T-helper 1 cell treated with Interleukin-12 subunit alpha and Interleukin-12 subunit beta and Interleukin-4 antibody, amounts not matched to agents 30 μg/mL and 1 μg/mL, for 36 hours (primary cell): ENCODE measurements at regions not wholly inside any gene's neighbourhood (a gene's known extent, or its start where the extent isn't known, plus 50 kb on each side); places are given as distances from the start of the nearest gene placed in this dataset.
"Not testable (repeated sequence)": the region's sequence is repeated elsewhere in the genome, so short reads cannot be mapped to it uniquely, and the experiment has no call there.

ENCODE experiments used
- H3K27ac Mint-ChIP-seq: one replicate; pipeline ENCODE4 v1.8.0; 2021; ENCODE audit warnings: mild to moderate bottlenecking, mixed read lengths
- H3K27me3 Mint-ChIP-seq: one replicate; pipeline ENCODE4 v1.8.0; 2021; ENCODE audit warnings: low read depth, mixed read lengths
- H3K36me3 Mint-ChIP-seq: one replicate; pipeline ENCODE4 v1.8.0; 2021; ENCODE audit warnings: low read depth, mixed read lengths
- H3K4me1 Mint-ChIP-seq: one replicate; pipeline ENCODE4 v1.8.0; 2021; ENCODE audit warnings: low read depth, mixed read lengths
- H3K4me3 Mint-ChIP-seq: one replicate; pipeline ENCODE4 v1.8.0; 2021; ENCODE audit warnings: mild to moderate bottlenecking, moderate library complexity, mixed read lengths
- H3K9me3 Mint-ChIP-seq: one replicate; pipeline ENCODE4 v1.8.0; 2021; ENCODE audit warnings: mixed read lengths

DNA sequence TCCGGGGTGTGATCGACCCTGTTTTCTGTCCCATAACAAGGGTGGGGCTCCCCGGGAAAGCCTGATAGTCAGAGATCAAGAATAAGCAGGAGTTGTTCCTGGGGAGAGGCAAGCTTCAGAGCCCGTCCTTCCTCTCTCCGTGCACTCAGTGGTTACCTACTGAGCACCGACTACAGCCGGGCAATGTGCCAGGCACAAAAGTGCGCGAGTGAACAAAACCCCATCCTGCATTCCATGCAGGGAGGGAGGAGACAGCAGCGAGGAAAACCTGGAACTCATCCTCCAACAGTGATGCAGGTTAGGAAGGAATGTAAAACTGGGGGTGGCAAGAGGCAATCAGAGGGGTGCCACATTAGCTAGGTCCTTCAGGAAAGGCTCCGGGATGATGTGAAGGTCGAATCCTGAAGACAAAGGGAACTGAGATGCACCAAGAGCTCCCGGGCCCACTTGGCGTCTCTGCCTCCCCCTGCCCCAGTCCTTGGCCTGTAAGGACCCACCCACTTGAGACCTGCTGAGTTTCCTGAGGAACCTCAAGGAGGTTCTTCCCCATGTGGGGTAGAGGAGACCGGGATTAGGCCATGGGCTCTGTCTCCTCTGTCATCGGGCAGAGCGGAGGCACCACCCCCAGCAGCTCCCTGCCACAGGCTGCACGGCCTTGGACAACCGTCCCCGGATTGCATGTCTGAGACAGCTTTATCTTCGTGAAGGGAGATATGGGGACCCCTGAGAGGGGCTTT, 198.2 kb downstream of the NDUFA10 start:
- no peak overlapping the region for H3K4me3 Mint-ChIP-seq
- H3K4me1 Mint-ChIP-seq: no peaks in the 10 kb centered on the region
- no peaks in the 10 kb centered on the region for H3K9me3 Mint-ChIP-seq
- H3K27me3 Mint-ChIP-seq: no peaks in the 10 kb centered on the region
- no peak overlapping the region for H3K27ac Mint-ChIP-seq
- H3K36me3 Mint-ChIP-seq: no peaks in the 10 kb centered on the region

DNA sequence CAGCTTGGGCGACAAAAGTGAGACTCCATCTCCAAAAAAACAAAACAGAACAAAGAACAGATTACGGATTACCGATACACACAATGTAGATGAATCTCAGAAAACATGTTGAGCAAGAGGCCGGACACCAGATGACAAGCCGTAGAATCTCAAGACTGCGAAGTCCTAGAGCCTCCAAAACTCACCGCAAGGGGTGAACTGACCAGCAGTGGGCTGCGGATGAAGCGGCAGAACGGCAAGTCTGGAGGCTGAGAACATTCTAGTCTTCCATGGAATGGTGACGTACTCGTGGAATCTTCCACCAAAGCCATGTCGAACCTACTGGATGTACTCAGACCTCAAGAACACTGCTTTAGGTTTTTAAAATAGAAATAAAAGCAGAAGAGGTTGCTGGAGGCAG, 198.8 kb downstream of the NDUFA10 start:
- no peaks in the 10 kb centered on the region for H3K27me3 Mint-ChIP-seq
- H3K4me1 Mint-ChIP-seq: no peaks in the 10 kb centered on the region
- H3K4me3 Mint-ChIP-seq: no peak overlapping the region
- no peak overlapping the region for H3K27ac Mint-ChIP-seq
- no peaks in the 10 kb centered on the region for H3K36me3 Mint-ChIP-seq
- no peaks in the 10 kb centered on the region for H3K9me3 Mint-ChIP-seq

DNA sequence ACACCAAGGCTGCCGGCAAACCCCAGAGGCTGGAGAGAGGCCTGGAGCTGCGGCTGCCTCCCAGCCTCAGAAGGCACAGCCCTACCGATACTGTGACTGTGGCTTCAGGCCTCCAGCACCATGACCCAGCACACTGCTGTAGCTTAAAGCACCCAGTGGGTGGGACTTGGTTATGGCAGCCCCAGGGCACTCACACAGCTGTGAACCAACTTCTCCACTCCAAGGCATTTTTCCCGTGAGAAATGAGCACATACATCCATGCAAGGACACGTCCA, 199.5 kb downstream of the NDUFA10 start:
- H3K4me3 Mint-ChIP-seq: no peak overlapping the region
- H3K27me3 Mint-ChIP-seq: no peaks in the 10 kb centered on the region
- no peaks in the 10 kb centered on the region for H3K36me3 Mint-ChIP-seq
- no peak overlapping the region for H3K27ac Mint-ChIP-seq
- H3K9me3 Mint-ChIP-seq: no peaks in the 10 kb centered on the region
- H3K4me1 Mint-ChIP-seq: no peaks in the 10 kb centered on the region

- H3K27me3 Mint-ChIP-seq: no peaks in the 10 kb centered on the region
- no peak overlapping the region for H3K4me3 Mint-ChIP-seq
- no peaks in the 10 kb centered on the region for H3K36me3 Mint-ChIP-seq
- H3K4me1 Mint-ChIP-seq: no peaks in the 10 kb centered on the region
- H3K9me3 Mint-ChIP-seq: no peaks in the 10 kb centered on the region
- H3K27ac Mint-ChIP-seq: no peak overlapping the region
These were observed 200.1 kb downstream of the NDUFA10 start for GRCh38 chr2:239824866-239825704.

- no peaks in the 10 kb centered on the region for H3K9me3 Mint-ChIP-seq
- H3K27ac Mint-ChIP-seq: no peak overlapping the region
- no peaks in the 10 kb centered on the region for H3K4me1 Mint-ChIP-seq
- H3K27me3 Mint-ChIP-seq: no peaks in the 10 kb centered on the region
- no peaks in the 10 kb centered on the region for H3K36me3 Mint-ChIP-seq
- H3K4me3 Mint-ChIP-seq: no peak overlapping the region
These were observed 201.0 kb downstream of the NDUFA10 start for GRCh38 chr2:239824046-239824694.

DNA sequence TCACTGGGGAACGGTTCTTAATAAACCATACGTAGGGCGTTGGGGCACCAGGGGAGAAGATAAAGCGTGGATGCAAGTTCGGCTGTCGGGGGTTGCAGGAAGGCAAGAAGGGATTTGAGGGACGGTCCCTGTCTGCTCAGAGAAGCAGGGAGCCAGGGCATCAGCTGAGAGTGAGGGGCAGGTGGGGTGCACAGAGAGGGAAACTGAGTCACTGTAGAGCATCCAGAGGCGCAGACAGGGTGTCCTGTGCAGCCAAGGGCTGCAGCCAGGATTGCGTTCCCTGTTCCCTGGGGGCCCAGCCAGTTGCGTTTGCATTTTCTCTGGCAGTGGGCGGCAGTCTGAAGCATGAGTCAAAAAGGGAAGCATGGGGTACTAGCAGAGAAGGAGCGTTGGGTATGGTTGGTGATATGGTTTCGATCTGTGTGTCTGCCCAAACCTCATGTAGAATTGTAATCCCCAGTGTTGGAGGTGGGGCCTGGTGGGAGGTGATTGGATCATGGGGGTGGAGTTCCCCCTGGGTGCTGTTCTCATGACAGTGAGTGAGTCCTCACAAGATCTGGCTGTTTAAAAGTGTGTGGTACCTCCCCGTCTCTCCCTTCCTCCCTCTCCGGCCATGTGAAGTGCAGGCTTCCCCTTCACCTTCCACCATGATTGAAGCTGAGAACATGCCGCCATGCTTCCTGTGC, 202.9 kb downstream of the NDUFA10 start:
- Mint-ChIP-seq H3K36me3 (no peaks in the 10 kb centered on the region), H3K27me3 (no peaks in the 10 kb centered on the region), H3K4me3 (no peak overlapping the region), H3K9me3 (no peaks in the 10 kb centered on the region), H3K27ac (no peak overlapping the region), H3K4me1 (no peaks in the 10 kb centered on the region)

DNA sequence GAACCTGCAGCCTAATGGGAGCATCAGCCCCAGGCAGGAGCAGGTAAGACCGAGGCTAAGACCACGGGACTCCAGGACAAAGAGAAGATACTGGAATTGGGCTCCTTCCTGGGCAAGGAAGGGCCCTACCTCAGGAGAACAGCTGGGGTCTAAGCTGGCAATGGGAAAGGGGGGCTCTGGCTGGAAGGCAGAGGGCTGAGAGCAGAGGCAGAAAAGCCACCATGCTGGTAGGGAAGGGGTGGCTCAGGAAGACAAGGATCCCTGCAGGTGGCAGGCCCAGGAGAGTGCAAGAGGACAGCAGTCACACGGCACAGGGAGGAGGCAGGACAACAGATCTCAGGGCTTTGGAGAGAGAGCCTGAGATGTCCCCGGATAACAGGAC, 203.5 kb downstream of the NDUFA10 start:
- Mint-ChIP-seq H3K27me3 (no peaks in the 10 kb centered on the region), H3K9me3 (no peaks in the 10 kb centered on the region), H3K4me3 (no peak overlapping the region), H3K27ac (no peak overlapping the region), H3K36me3 (no peaks in the 10 kb centered on the region), H3K4me1 (no peaks in the 10 kb centered on the region)

DNA sequence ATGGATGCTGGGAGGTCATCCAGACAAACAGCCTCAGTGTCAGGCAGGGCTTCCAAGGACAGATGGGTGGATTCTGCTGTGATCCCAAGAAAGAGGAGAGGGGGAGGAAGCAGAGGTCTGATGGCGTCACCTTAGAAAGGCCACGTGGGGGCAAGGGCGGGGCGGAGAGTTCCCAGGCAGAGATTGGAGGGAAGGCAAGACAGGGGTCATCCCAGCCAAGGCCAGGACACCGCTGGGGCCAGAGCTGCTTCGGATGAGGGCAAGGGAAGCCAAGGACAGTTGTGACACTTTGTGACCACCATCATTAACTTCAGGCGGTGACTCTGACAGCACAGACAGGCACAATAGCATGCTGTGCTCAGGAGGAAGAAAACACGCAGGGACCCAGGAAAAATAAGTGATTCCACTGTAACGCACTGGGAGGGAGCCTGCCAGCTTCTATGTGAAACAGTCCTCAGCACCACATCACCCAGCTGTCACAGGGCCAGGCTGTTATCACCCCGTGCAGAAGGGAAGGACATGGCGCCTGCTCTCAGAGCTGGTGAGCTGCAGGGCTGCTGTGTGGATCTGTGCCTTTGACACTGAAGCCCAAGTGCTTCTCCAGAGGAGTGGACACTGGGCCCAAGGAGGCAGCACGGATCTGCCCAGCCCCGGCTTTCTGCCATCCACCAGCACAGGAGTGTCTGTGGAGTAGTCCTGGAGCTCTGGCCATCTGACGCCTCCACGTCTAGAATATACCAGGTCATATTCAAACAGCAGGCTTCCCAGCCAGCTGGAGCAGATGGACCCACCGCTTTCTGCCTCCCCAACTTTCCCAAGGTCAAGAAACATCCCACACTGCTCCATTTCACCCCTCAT, 204.1 kb downstream of the NDUFA10 start:
- H3K4me1 Mint-ChIP-seq: no peaks in the 10 kb centered on the region
- H3K36me3 Mint-ChIP-seq: no peaks in the 10 kb centered on the region
- H3K9me3 Mint-ChIP-seq: no peaks in the 10 kb centered on the region
- H3K27ac Mint-ChIP-seq: no peak overlapping the region
- H3K27me3 Mint-ChIP-seq: no peaks in the 10 kb centered on the region
- H3K4me3 Mint-ChIP-seq: no peak overlapping the region

DNA sequence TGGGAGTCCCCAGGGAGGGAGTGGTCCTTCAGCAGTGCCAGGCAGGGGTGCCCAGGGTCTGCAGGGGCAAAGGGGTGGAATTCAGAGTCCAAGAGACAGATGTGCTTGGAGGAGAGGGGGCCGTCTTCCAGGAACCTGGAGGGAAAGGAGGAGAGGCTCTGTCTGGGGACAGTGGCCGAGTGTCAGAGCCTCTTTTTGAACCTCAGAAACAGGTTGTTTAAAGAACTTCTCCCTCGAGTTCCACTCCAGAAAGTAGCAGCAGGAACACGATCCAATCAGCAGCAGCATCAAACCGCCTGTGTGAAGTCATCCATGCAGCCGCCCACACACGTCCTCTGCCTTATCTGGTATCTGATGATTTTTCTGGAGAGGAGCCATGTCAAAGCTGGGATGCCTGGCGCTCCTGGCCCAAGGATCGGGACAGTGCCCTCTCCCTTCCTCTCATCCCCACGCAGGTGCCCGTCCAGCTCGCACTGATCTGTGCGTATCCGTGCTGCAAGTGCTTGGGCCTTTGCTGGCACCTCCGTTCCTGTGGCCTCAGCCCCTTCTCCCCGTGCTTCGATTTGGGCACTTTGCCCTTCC, 205.1 kb downstream of the NDUFA10 start:
- Mint-ChIP-seq H3K9me3 (no peaks in the 10 kb centered on the region), H3K36me3 (no peaks in the 10 kb centered on the region), H3K27me3 (no peaks in the 10 kb centered on the region), H3K4me3 (no peak overlapping the region), H3K27ac (no peak overlapping the region), H3K4me1 (no peaks in the 10 kb centered on the region)

- H3K36me3 Mint-ChIP-seq: no peaks in the 10 kb centered on the region
- H3K27me3 Mint-ChIP-seq: no peaks in the 10 kb centered on the region
- H3K9me3 Mint-ChIP-seq: no peaks in the 10 kb centered on the region
- H3K27ac Mint-ChIP-seq: no peak overlapping the region
- H3K4me3 Mint-ChIP-seq: no peak overlapping the region
- H3K4me1 Mint-ChIP-seq: no peaks in the 10 kb centered on the region
These were observed 205.8 kb downstream of the NDUFA10 start for GRCh38 chr2:239819091-239819973.

- Mint-ChIP-seq H3K4me1 (no peaks in the 10 kb centered on the region), H3K4me3 (no peak overlapping the region), H3K9me3 (no peaks in the 10 kb centered on the region), H3K27me3 (no peaks in the 10 kb centered on the region), H3K36me3 (no peaks in the 10 kb centered on the region), H3K27ac (no peak overlapping the region)
These were observed 206.6 kb downstream of the NDUFA10 start for GRCh38 chr2:239818531-239819011.

DNA sequence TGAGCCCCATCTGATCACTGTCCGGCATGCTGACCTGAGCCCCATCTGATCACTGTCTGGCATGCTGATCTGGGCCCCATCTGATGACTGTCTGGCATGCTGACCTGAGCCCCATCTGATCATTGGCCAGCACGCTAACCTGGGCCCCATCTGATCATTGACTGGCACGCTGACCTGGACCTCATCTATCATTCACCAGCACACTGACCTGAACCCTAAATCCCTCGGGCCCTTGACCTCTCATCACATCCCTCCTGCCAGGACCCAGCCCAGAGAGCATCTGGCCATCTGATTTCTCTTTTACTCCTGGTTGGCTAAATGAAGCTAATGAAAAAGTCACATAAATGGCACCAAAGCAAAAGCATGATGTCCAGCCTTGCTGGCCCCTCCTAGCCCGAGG, 207.1 kb downstream of the NDUFA10 start:
- H3K27ac Mint-ChIP-seq: no peak overlapping the region
- H3K4me3 Mint-ChIP-seq: no peak overlapping the region
- no peaks in the 10 kb centered on the region for H3K36me3 Mint-ChIP-seq
- no peaks in the 10 kb centered on the region for H3K4me1 Mint-ChIP-seq
- H3K27me3 Mint-ChIP-seq: no peaks in the 10 kb centered on the region
- H3K9me3 Mint-ChIP-seq: no peaks in the 10 kb centered on the region

DNA sequence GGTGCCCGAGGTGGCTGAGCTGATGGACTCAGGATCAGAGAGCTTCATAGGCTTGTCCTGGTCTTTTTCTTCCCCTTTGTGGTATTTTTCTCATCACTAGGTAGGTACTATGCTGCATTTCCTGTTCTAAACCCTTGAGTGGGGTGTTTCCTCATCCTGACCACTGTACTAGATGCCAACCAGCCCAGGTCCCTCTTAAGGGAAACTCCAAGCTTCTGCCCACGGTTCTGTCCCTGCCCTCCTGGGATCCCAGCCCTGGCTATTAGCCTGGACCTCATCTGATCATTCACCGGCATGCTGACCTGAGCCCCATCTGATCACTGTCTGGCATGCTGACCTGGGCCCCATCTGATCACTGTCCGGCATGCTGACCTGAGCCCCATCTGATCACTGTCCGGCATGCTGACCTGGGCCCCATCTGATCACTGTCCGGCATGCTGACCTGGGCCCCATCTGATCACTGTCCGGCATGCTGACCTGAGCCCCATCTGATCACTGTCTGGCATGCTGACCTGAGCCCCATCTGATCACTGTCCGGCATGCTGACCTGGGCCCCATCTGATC, 207.6 kb downstream of the NDUFA10 start:
- not testable (repeated sequence) for H3K4me1 Mint-ChIP-seq, H3K4me3 Mint-ChIP-seq, H3K36me3 Mint-ChIP-seq, H3K27ac Mint-ChIP-seq, H3K27me3 Mint-ChIP-seq, H3K9me3 Mint-ChIP-seq
